SK-N-SH (cell line): ENCODE measurements at regions not wholly inside any gene's neighbourhood (a gene's known extent, or its start where the extent isn't known, plus 50 kb on each side); places are given as distances from the start of the nearest gene placed in this dataset.

Experiments
- CTCF ChIA-PET: fragments of 300-600, 350-600 bp; formaldehyde crosslinking; extraction: SDS; loops from one replicate; lab custom pipeline; 2021; lab: Yijun Ruan, JAX
- POLR2A ChIA-PET: fragments of 350-600 bp; sonication (Branson Sonifier 250); formaldehyde crosslinking; extraction: SDS; loops from one replicate; lab custom pipeline; 2020; ENCODE audit warnings: antibody characterized with exemption, inconsistent platforms; lab: Yijun Ruan, JAX
- DNase-seq: peaks from one replicate; pipeline ENCODE4 v3.0.0; 2012
- H2AFZ ChIP-seq: fragments of 200-600 bp; sonication (generic); 2 replicates; pipeline ENCODE4 v1.8.1; 2016; ENCODE audit warnings: antibody characterized with exemption, mild to moderate bottlenecking, low read depth
- H3F3A ChIP-seq: fragments of 200-600 bp; sonication (generic); replicated peaks from 2 replicates; pipeline ENCODE3; 2016; ENCODE audit warnings: antibody characterized with exemption, mild to moderate bottlenecking; ENCODE audit not compliant: insufficient read depth
- H3K27ac ChIP-seq, 2 experiments: fragments of 200-500 bp in 1 of 2; fragments of 200-600 bp in 1 of 2; sonication (Bioruptor generic) in 1 of 2; sonication (generic), shearing (Covaris generic) in 1 of 2; 2 replicates each; pipeline versions ENCODE4 v1.5.1 to v1.6.1; 2014 to 2016; ENCODE audit warnings: low read depth in 2 of 2, inconsistent platforms in 1 of 2, low read length in 1 of 2, mild to moderate bottlenecking in 1 of 2, mixed read lengths in 1 of 2
- H3K27me3 ChIP-seq: fragments of 200-600 bp; sonication (generic), shearing (Covaris generic); 2 replicates; pipeline ENCODE4 v1.6.1; 2016; ENCODE audit warnings: mixed run types; ENCODE audit not compliant: insufficient read depth
- H3K36me3 ChIP-seq, 2 experiments: fragments of 200-500 bp in 1 of 2; fragments of 200-600 bp in 1 of 2; sonication (Bioruptor generic) in 1 of 2; sonication (generic) in 1 of 2; replicated peaks in 1 of 2; 2 replicates each; pipeline versions ENCODE3 to v1.5.1; 2014 to 2016; ENCODE audit warnings: low read length in 1 of 2, mild to moderate bottlenecking in 1 of 2; ENCODE audit not compliant: insufficient read depth in 2 of 2, control insufficient read depth in 1 of 2
- H3K4me1 ChIP-seq, 2 experiments: fragments of 200-500 bp in 1 of 2; fragments of 200-600 bp in 1 of 2; sonication (Bioruptor generic) in 1 of 2; sonication (generic), shearing (Covaris generic) in 1 of 2; 2 replicates each; pipeline versions ENCODE4 v1.5.1 to v1.6.1; 2014 to 2016; ENCODE audit warnings: low read depth in 1 of 2, low read length in 1 of 2, mixed run types in 1 of 2; ENCODE audit not compliant: insufficient read depth in 2 of 2, control insufficient read depth in 1 of 2
- H3K4me2 ChIP-seq: fragments of 200-600 bp; sonication (generic), shearing (Covaris generic); 2 replicates; pipeline ENCODE4 v1.6.1; 2017; ENCODE audit warnings: mixed run types
- H3K4me3 ChIP-seq, 2 experiments: fragments of 200-500 bp in 1 of 2; fragments of 200-600 bp in 1 of 2; sonication (Bioruptor generic) in 1 of 2; sonication (generic), shearing (Covaris generic) in 1 of 2; 2 replicates each; pipeline versions ENCODE4 v1.5.1 to v1.8.1; 2014 to 2016; ENCODE audit warnings: low read depth in 2 of 2, inconsistent platforms in 1 of 2, low read length in 1 of 2, mild to moderate bottlenecking in 1 of 2, mixed read lengths in 1 of 2, moderate library complexity in 1 of 2
- H3K79me2 ChIP-seq: fragments of 200-600 bp; sonication (generic); 2 replicates; pipeline ENCODE4 v1.8.1; 2017; ENCODE audit warnings: mild to moderate bottlenecking; ENCODE audit not compliant: insufficient read depth
- H3K9ac ChIP-seq: fragments of 200-600 bp; sonication (generic); 2 replicates; pipeline ENCODE4 v1.6.1; 2017; ENCODE audit warnings: mixed run types
- H3K9me2 ChIP-seq: fragments of 200-600 bp; sonication (generic); 2 replicates; pipeline ENCODE4 v1.6.1; 2017; ENCODE audit warnings: mixed run types
- H3K9me3 ChIP-seq: fragments of 200-600 bp; sonication (generic); 2 replicates; pipeline ENCODE4 v1.6.1; 2017; ENCODE audit warnings: mixed run types, mild to moderate bottlenecking, moderate library complexity
- H4K20me1 ChIP-seq: fragments of 200-600 bp; sonication (generic); 2 replicates; pipeline ENCODE4 v1.6.1; 2017; ENCODE audit warnings: mild to moderate bottlenecking, mixed run types; ENCODE audit not compliant: insufficient read depth
- CHD2 ChIP-seq: fragments of 150-350 bp; IDR thresholded peaks from 2 replicates; pipeline ENCODE4 v1.6.1; 2018; ENCODE audit warnings: low read length; ENCODE audit not compliant: partially characterized antibody
- ELF1 ChIP-seq: IDR thresholded peaks from 2 replicates; pipeline ENCODE4 v1.4.0; 2012
- FOXM1 ChIP-seq: IDR thresholded peaks from 2 replicates; pipeline ENCODE4 v1.4.0; 2012; ENCODE audit warnings: low read depth, mild to moderate bottlenecking
- MAX ChIP-seq: IDR thresholded peaks from 2 replicates; pipeline ENCODE4 v1.4.0; 2012; ENCODE audit warnings: low read depth
- MEF2A ChIP-seq: IDR thresholded peaks from 2 replicates; pipeline ENCODE4 v1.4.0; 2012; ENCODE audit warnings: low read depth, borderline replicate concordance
- MXI1 ChIP-seq: IDR thresholded peaks from 2 replicates; pipeline ENCODE4 v1.6.1; 2012; ENCODE audit warnings: mild to moderate bottlenecking, low read depth, low read length, improper control_type of control experiment
- NFIC ChIP-seq: IDR thresholded peaks from 2 replicates; pipeline ENCODE4 v1.4.0; 2012; ENCODE audit warnings: borderline replicate concordance
- PBX3 ChIP-seq: IDR thresholded peaks from 2 replicates; pipeline ENCODE4; 2012
- POLR2AphosphoS5 ChIP-seq: IDR thresholded peaks from 2 replicates; pipeline ENCODE4 v1.6.1; 2012; ENCODE audit warnings: low read depth, low read length
- RCOR1 ChIP-seq: fragments of 150-350 bp; IDR thresholded peaks from 2 replicates; pipeline ENCODE4 v1.6.1; 2017; ENCODE audit warnings: antibody characterized with exemption, low read length
- RFX5 ChIP-seq: IDR thresholded peaks from 2 replicates; pipeline ENCODE4 v1.6.1; 2012; ENCODE audit warnings: mild to moderate bottlenecking, improper control_type of control experiment, low read length
- RXRA ChIP-seq: IDR thresholded peaks from 2 replicates; pipeline ENCODE4 v1.4.0; 2012; ENCODE audit warnings: low read depth, mild to moderate bottlenecking, borderline replicate concordance
- TAF1 ChIP-seq: IDR thresholded peaks from 2 replicates; pipeline ENCODE4 v1.6.1; 2012; ENCODE audit warnings: low read depth, mild to moderate bottlenecking, low read length, moderate library complexity, borderline replicate concordance
- TCF12 ChIP-seq: IDR thresholded peaks from 2 replicates; pipeline ENCODE4 v1.4.0; 2012
- TEAD4 ChIP-seq: IDR thresholded peaks from 2 replicates; pipeline ENCODE4 v1.4.0; 2012; ENCODE audit warnings: mild to moderate bottlenecking, borderline replicate concordance; ENCODE audit not compliant: insufficient read depth
- USF1 ChIP-seq: IDR thresholded peaks from 2 replicates; pipeline ENCODE4 v1.4.0; 2012; ENCODE audit warnings: low read depth, borderline replicate concordance
- YY1 ChIP-seq: IDR thresholded peaks from 2 replicates; pipeline ENCODE4 v1.4.0; 2012; ENCODE audit warnings: low read depth, mild to moderate bottlenecking
- ZBTB33 ChIP-seq: IDR thresholded peaks from 2 replicates; pipeline ENCODE4 v1.4.0; 2012; ENCODE audit warnings: low read depth, borderline replicate concordance
- WGBS: methylation state at CpG from one replicate; pipeline ENCODE4 v1.1.6; 2017; ENCODE audit warnings: low lambda C conversion rate; 5-methylcytosine and 5-hydroxymethylcytosine counted together

- no peaks in the 10 kb centered on the region for H3K79me2 ChIP-seq
- TF ChIP-seq USF1 (no peak), MAX (no peak), POLR2AphosphoS5 (no peak), PBX3 (no peak), RCOR1 (no peak), MXI1 (no peak), RXRA (no peak), NFIC (no peak), YY1 (no peak), TAF1 (no peak), ZBTB33 (no peak), FOXM1 (no peak)
- TF ChIP-seq, all 33 proteins: peak for 0
- H3K4me3 ChIP-seq, result no peak overlapping the region
- no peaks in the 10 kb centered on the region for H3K9me3 ChIP-seq
- no peaks in the 10 kb centered on the region for H3F3A ChIP-seq
- no peaks in the 10 kb centered on the region for H3K4me1 ChIP-seq
- ChIA-PET POLR2A (no interaction called here), CTCF (interaction anchor here (0.7 to 1.4 kb wide), 2 partner anchors 9 to 186 kb away, joined by 3 read pairs; no protein-coding TSS in a partner anchor)
- H3K4me2 ChIP-seq, result no peak overlapping the region
- DNase-seq, result no peak
- no peaks in the 10 kb centered on the region for H3K27me3 ChIP-seq
- no peak overlapping the region for H2AFZ ChIP-seq
- WGBS, result 3% methylated on average over 1 of the region's 1 CpG
- H3K36me3 ChIP-seq, result no peaks in the 10 kb centered on the region
- H3K27ac ChIP-seq, result no peak overlapping the region
- no peaks in the 10 kb centered on the region for H4K20me1 ChIP-seq
- no peaks in the 10 kb centered on the region; the same call in 1 of the 2 replicates for H3K9me2 ChIP-seq
- no peak overlapping the region for H3K9ac ChIP-seq
Observed at GRCh38 chr12:17192721-17193120, 586.8 kb upstream of the LMO3 start.

- H3K79me2 ChIP-seq, result no peaks in the 10 kb centered on the region
- H3K27me3 ChIP-seq, result no peaks in the 10 kb centered on the region
- no peak overlapping the region for H3K4me2 ChIP-seq
- H3K9me3 ChIP-seq, result no peaks in the 10 kb centered on the region
- no peak overlapping the region for H3K27ac ChIP-seq
- no peaks in the 10 kb centered on the region for H3K9me2 ChIP-seq
- no peak overlapping the region for H2AFZ ChIP-seq
- ChIA-PET POLR2A (no interaction called here), CTCF (no interaction called here)
- no peak overlapping the region for H3K9ac ChIP-seq
- no peaks in the 10 kb centered on the region for H4K20me1 ChIP-seq
- no peaks in the 10 kb centered on the region for H3K4me1 ChIP-seq
- 12% methylated on average over 5 of the region's 5 CpGs for WGBS
- DNase-seq, result no peak
- no peaks in the 10 kb centered on the region for H3F3A ChIP-seq
- H3K36me3 ChIP-seq, result no peaks in the 10 kb centered on the region
- H3K4me3 ChIP-seq, result no peak overlapping the region
- TF ChIP-seq ZBTB33 (no peak), RXRA (no peak), RFX5 (no peak), FOXM1 (no peak), TEAD4 (no peak), USF1 (no peak), MEF2A (no peak), YY1 (no peak), ELF1 (no peak), TCF12 (no peak), CHD2 (no peak)
Observed at GRCh38 chr12:17169726-17170471, 563.9 kb upstream of the LMO3 start.
